ENCODE measurements at regions not wholly inside any gene's neighbourhood (a gene's known extent, or its start where the extent isn't known, plus 50 kb on each side); places are given as distances from the start of the nearest gene placed in this dataset.

DNA sequence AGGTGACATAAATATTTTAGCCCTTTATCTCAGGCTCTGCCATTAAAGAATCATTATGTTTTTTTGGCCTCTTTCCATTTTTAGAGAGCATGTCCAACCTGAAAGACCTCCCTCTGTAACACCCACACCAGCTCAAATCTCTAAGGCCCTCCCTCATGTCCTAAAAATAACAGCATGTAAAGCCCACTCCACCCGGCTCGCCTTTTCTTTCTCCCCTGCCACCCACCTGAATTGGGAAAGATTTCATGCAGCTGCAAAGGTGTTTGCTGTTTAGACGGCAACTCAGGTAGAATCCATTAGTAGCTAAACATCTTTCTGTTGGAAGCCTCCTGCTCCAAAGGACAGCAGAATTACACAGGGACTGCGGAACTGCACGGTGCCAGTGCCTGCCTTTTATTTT, 79.9 kb downstream of the DMRTA2 start:
- TF ChIP-seq TOE1 (CRISPR knock-in tag; IDR thresholded peaks at IDR 0.05) = no peak
- TF ChIP-seq, protein P1, sequence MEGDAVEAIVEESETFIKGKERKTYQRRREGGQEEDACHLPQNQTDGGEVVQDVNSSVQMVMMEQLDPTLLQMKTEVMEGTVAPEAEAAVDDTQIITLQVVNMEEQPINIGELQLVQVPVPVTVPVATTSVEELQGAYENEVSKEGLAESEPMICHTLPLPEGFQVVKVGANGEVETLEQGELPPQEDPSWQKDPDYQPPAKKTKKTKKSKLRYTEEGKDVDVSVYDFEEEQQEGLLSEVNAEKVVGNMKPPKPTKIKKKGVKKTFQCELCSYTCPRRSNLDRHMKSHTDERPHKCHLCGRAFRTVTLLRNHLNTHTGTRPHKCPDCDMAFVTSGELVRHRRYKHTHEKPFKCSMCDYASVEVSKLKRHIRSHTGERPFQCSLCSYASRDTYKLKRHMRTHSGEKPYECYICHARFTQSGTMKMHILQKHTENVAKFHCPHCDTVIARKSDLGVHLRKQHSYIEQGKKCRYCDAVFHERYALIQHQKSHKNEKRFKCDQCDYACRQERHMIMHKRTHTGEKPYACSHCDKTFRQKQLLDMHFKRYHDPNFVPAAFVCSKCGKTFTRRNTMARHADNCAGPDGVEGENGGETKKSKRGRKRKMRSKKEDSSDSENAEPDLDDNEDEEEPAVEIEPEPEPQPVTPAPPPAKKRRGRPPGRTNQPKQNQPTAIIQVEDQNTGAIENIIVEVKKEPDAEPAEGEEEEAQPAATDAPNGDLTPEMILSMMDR (CRISPR knock-in tag; IDR thresholded peaks at IDR 0.05) = no peak
- no peak for TF ChIP-seq ARNTL (CRISPR knock-in tag; IDR thresholded peaks at IDR 0.05)
- TF ChIP-seq MED8 (CRISPR knock-in tag; IDR thresholded peaks at IDR 0.05; ENCODE audit: insufficient replicate concordance) = no peak
- no peak for TF ChIP-seq MTF2 (CRISPR knock-in tag; IDR thresholded peaks at IDR 0.05; ENCODE audit: borderline replicate concordance)
- TF ChIP-seq, protein P2, sequence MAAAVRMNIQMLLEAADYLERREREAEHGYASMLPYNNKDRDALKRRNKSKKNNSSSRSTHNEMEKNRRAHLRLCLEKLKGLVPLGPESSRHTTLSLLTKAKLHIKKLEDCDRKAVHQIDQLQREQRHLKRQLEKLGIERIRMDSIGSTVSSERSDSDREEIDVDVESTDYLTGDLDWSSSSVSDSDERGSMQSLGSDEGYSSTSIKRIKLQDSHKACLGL (CRISPR knock-in tag; IDR thresholded peaks at IDR 0.05) = no peak
- TF ChIP-seq, protein P3, sequence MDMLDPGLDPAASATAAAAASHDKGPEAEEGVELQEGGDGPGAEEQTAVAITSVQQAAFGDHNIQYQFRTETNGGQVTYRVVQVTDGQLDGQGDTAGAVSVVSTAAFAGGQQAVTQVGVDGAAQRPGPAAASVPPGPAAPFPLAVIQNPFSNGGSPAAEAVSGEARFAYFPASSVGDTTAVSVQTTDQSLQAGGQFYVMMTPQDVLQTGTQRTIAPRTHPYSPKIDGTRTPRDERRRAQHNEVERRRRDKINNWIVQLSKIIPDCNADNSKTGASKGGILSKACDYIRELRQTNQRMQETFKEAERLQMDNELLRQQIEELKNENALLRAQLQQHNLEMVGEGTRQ (IDR thresholded peaks at IDR 0.05; ENCODE audit: low read depth, low read length) = no peak
- TF ChIP-seq, protein P3 (CRISPR knock-in tag; IDR thresholded peaks at IDR 0.05; ENCODE audit: borderline replicate concordance) = no peak
- TF ChIP-seq ZFP41 (CRISPR knock-in tag; IDR thresholded peaks at IDR 0.05; ENCODE audit: borderline replicate concordance) = no peak
- TF ChIP-seq, protein P4, sequence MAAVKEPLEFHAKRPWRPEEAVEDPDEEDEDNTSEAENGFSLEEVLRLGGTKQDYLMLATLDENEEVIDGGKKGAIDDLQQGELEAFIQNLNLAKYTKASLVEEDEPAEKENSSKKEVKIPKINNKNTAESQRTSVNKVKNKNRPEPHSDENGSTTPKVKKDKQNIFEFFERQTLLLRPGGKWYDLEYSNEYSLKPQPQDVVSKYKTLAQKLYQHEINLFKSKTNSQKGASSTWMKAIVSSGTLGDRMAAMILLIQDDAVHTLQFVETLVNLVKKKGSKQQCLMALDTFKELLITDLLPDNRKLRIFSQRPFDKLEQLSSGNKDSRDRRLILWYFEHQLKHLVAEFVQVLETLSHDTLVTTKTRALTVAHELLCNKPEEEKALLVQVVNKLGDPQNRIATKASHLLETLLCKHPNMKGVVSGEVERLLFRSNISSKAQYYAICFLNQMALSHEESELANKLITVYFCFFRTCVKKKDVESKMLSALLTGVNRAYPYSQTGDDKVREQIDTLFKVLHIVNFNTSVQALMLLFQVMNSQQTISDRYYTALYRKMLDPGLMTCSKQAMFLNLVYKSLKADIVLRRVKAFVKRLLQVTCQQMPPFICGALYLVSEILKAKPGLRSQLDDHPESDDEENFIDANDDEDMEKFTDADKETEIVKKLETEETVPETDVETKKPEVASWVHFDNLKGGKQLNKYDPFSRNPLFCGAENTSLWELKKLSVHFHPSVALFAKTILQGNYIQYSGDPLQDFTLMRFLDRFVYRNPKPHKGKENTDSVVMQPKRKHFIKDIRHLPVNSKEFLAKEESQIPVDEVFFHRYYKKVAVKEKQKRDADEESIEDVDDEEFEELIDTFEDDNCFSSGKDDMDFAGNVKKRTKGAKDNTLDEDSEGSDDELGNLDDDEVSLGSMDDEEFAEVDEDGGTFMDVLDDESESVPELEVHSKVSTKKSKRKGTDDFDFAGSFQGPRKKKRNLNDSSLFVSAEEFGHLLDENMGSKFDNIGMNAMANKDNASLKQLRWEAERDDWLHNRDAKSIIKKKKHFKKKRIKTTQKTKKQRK (IDR thresholded peaks at IDR 0.05; ENCODE audit: low read length) = no peak
- TF ChIP-seq ATF7 (IDR thresholded peaks at IDR 0.05) = no peak
- no peak for TF ChIP-seq ATF7 (CRISPR knock-in tag; IDR thresholded peaks at IDR 0.05)
- TF ChIP-seq ZNF121 (CRISPR knock-in tag; IDR thresholded peaks at IDR 0.05) = no peak
